GOT3 (cell line): ENCODE measurements at regions not wholly inside any gene's neighbourhood (a gene's known extent, or its start where the extent isn't known, plus 50 kb on each side); places are given as distances from the start of the nearest gene placed in this dataset.
"Not testable (repeated sequence)": the region's sequence is repeated elsewhere in the genome, so short reads cannot be mapped to it uniquely, and the experiment has no call there.

Experiments
- DNase-seq: peaks from one replicate; lab custom pipeline; 2025; ENCODE audit warnings: mixed read lengths; lab: John Stamatoyannopoulos, UW

DNA sequence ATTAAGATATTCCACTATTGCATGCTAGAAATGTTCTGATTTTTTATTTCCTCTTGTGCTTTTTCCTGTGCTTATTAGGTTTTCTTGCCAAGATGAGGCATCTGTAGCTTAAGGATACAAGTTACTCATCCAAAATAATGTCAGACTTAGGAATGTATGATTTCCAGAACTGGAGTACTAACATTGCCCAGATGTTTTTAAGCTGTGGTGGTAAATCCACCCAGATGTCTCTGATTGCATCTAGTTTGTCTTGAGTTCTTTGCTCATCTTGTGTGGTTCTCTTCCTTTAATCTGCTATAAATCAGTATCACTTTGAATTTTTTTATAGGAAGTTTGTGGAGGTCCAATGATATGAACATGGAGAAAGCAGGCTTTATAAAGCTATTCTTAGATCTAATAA is 337.5 kb upstream of the ZNF608 start:
- DNase-seq = no peak

GRCh38 chr5:125085797-125086505 is 339.5 kb upstream of the ZNF608 start:
- DNase-seq = no peak

DNA sequence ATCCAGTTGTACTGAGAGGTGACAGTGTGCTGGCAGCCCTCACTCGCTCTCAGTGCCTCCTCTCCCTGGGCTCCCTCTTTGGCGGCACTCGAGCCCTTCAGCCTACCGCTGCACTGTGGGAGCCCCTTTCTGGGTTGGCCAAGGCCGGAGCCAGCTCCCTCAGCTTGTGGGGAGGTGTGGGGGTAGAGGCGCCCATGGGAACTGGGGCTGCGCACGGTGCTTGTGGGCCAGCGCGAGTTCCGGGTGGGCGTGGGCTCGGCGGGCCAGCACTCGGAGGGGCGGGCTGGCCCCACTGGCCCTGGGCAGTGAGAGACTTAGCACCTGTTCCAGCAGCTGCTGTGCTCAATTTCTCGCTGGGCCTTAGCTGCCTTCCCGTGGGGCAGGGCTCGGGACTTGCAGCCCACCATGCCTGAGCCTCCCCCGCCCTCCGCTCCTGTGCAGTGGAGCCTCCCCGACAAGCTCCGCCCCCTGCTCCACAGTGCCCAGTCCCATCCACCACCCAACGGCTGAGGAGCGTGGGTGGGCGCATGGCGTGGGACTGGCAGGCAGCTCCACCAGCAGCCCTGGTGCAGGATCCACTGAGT is 342.2 kb upstream of the ZNF608 start:
- no peak for DNase-seq

DNA sequence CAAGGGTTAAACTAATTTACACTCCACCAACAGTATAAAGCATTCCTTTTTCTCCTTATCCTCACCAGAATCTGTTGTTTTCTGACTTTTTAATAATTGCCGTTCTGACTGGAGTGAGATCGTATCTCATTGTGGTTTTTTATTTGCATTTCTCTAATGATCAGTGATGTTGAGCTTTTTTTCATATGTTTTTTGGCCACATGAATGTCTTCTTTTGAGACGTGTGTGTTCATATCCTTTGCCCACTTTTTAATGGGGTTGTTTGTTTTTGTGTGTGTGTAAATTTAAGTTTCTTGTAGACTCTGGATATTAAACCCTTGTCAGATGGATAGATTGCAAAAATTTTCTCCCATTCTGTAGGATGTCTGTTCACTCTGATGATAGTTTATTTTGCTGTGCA is 345.7 kb upstream of the ZNF608 start:
- not testable (repeated sequence) for DNase-seq

DNA sequence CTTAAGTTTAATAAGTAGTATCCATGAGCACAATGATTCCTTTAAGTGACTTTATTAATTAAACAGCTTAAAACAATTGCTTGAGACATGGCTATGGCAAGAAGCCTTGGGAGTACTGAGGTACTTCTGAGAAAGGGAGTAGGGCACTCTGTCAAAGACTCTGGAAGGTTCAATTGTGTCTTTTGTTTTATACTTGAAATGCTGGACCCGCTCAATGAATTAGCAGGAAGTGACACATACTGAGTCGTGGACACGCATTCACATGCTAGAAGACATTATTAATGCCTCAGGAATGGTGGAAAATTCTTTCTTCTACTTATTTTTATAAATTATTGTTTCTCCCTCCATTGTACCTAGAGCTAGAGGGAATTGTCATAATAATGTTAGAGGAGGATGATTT is 347.3 kb upstream of the ZNF608 start:
- no peak for DNase-seq

DNA sequence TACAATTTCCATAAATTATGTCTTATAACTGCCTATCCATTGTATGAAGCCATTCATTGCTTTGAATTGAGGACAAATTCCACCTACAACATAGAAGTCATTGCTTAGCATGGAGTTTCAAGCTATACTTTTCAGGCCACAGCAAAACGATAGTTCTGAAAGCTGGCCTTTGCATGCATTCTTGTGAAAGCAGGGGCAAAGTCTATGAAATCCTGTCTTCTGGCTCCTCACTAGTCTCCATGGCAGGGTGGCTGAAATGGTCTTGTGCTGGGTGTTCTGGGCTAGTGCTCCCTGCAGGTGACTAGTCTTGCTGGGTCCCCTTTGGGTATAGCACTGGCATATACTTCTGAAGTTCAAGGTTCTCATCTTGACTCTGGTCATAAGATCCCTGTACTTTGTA is 353.9 kb upstream of the ZNF608 start:
- no peak for DNase-seq

- DNase-seq = no peak
Measured at GRCh38 chr5:125100951-125101350, 354.5 kb upstream of the ZNF608 start.

GRCh38 chr5:125103459-125103858 is 357.0 kb upstream of the ZNF608 start:
- no peak for DNase-seq

DNA sequence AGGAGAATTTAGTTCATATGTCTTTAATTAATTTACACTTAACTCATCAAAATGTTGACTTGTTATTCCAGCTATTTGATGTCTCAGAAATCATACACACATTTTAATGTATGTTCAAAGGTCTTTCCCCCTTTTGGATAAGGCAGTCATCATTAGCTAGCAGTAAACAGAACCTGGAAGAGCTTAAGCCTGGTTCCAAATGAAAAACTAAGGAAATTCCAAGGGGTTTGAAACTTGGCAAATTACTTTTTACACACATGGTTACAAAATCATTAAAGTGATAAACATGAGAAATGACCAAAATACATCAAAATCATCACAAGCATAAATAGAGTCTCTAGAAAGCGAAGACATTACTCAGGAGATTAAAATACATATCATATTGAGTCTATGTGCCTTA is 359.8 kb upstream of the ZNF608 start:
- DNase-seq = no peak

- DNase-seq = no peak
Measured at GRCh38 chr5:125106881-125107280, 360.4 kb upstream of the ZNF608 start.

DNA sequence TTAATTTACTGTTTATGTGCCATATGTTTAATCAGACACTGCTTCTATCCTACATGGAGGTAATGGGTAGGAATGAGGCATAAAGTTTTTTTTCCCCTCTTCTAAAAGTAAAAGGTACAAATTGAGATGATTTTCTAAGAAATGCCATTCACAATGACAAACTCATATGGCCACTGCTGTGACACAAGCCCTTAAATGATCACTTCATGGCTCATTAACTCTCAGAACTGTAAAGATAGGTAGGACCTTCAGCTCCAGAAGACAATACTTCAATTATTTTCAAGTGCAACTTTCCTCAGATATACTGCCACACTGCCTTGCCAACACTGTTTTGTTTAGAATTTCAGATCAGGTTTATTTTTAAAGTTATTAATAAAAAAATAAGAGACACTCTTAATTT is 362.9 kb upstream of the ZNF608 start:
- no peak for DNase-seq

DNA sequence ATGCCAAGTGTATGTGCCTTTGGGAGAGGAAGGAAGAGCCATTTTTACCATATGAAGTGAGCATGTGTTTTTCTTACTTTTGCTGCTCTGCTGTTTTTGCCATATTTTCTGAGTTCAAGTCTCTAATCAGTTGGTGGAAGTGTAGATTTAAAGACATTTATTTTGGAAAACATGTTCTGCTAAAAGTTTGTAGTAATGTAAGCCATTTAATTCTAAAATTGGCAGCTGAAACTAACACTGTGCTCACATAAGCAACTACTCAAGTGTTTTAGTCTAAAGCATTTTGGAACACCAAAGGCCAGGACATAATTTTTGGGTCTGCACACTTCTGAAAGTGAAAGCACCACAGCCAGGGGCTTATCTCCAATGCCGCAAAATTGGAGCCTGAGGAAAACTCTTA is 363.4 kb upstream of the ZNF608 start:
- no peak for DNase-seq

DNA sequence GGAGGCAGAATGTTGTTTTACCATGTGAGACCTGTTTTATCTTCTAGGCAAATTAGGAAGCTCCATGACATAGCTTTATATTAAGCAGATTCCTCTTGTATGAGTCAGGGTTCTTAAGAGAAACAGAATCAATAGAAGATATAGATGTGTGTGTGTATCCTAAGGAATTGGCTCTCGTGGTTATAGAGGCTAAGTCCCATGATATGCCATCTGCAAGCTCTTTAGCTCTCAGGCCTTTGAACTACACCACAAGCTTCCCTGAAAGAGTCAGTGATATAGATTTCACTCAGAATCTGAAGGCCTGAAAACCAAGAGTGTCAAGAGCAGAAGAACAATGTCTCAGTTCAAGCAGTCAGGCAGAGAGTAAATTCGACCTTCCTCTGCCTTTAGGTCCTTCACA is 365.8 kb upstream of the ZNF608 start:
- no peak for DNase-seq

GRCh38 chr5:125113328-125113727 is 366.9 kb upstream of the ZNF608 start:
- DNase-seq = no peak

- no peak for DNase-seq
Measured at GRCh38 chr5:125115195-125115525, 368.7 kb upstream of the ZNF608 start.

GRCh38 chr5:125117566-125117965 is 371.1 kb upstream of the ZNF608 start:
- no peak for DNase-seq

GRCh38 chr5:125120012-125120411 is 373.6 kb upstream of the ZNF608 start:
- DNase-seq = no peak

DNA sequence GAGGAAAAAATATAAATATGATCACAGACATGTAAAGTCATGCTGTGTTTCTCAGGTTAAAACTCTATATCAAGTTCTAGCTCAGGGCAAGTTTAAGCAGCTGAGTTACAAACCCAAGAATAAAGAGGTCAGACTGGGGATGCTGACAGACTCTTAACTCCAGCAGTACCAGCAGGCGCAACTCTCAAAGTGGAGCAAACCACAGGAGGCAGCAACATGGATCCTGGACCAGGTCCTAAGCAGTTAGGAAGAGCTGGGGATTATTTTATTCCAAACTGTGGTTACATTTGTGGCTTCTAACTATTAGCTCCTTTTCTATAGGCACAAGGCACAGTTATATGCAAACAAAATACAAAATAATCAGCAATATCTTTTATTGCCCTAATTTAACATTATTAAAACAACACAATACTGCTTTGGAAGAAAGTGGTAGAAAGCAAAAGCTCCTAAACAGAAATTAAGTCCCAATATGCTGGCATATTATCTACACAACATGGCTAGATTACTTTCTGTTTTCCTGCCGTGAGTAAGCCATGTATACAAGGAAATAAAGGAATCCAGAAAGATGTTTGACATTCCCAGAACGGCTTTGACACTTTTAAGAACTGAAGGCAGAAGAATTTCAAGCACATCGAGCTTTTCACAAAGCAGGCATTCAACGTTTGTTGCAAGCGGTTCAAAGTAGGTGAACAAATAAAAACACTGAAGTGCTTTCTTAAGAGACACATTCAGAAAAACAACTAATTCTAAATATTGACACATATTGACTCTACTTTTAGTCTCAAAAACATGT is 378.8 kb upstream of the ZNF608 start:
- no peak for DNase-seq

DNA sequence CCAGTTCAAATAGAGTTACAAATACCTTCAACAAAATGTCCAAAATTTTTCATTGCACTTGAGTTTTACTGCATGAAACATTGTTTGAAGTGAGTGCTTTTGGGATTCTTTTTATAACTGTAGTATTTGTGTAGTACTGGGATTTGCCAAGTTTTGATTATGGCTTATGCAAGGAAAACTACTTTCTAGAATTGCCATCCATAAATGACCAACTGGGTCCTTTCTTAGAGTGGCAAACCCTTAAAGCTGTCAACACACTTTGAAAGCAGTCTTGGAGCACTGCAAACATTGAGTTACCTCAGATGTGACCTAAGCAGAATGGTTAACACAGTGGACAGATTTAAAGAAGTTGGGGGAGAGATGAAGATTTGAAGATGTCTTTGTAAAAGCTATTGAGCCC is 379.6 kb upstream of the ZNF608 start:
- DNase-seq = no peak

DNA sequence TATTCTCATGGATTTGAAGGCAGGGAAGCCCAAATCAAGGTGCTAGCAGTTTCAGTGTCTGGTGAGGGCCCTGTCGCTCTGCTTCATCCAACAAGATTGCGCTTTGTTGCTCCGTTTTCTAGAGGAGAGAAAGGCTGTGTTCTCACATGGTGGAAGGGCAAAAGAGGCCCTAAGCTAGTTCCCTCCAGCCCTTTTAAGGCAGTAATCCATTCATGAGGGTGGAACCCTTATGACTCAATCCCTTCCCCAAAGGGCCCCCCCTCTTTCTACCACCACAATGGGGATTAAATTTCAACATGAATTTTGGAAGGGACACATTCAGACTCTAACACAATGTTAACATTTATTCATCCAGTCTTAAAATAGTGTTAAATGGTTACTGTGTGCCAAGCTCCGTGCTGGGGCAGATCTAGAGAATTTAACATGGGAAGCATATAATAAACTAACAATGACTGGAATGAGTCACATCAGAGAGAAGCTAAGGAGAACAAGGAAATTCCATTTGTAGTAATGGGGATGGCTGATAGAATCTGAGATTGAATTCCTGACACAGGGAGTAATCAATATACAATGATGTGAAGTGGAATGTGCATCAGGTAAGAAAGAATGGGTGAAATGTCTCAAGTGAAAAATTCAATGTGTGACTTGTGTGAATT is 382.8 kb upstream of the ZNF608 start:
- no peak for DNase-seq

GRCh38 chr5:125130591-125130990 is 384.2 kb upstream of the ZNF608 start:
- no peak for DNase-seq

DNA sequence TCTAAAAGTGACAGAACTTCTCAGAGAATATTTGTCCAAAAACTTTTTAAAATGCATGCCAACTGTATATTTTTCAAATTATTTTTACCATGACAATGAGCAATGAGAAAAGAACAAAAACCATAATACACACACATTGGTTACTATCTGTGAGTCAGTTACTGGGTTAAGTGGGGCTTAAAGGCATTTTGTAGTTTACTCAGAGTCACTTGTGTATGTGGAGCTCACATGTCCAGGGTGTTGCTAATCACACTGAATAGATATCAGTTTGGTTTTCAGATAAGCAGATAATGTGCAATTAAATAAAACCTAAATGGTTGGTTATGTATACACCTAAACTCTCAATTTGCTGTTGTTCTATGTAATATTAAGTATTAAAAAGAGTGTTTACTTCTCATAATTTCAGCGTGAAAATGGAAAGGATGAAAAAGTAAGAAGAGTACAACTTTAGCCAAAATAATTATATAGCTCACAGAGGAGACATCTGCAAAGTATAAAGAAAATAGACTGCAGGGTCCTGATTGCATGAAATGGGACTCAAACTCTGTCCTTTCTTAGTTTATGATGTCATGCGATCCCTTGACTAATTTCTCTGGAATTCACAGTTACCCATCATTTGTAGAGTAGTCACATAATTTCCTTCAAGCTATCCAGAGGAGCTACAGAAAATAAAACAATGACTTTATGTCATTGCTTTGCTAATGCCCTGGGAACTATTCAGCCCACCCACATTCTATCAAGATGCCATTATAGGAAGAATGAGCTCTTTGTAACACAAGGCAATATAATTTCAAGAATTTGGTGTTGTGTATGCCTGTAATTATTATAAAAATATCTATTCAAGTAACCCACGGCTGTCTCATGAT is 388.0 kb upstream of the ZNF608 start:
- no peak for DNase-seq
